Neural cell (in vitro differentiated cells): ENCODE measurements at regions not wholly inside any gene's neighbourhood (a gene's known extent, or its start where the extent isn't known, plus 50 kb on each side); places are given as distances from the start of the nearest gene placed in this dataset.

Experiments
- EZH2 ChIP-seq: fragments of 200-600, 300-800 bp; shearing (Covaris generic), sonication (generic); IDR thresholded peaks from 2 replicates; pipeline ENCODE4 v1.6.1; 2014; ENCODE audit warnings: antibody characterized with exemption, low read length, borderline replicate concordance, mild to moderate bottlenecking; ENCODE audit not compliant: insufficient read depth, poor library complexity, severe bottlenecking
- TF ChIP-seq, protein P1 (sequence below): fragments of 450-650 bp; IDR thresholded peaks from 2 replicates; pipeline ENCODE4 v1.5.1; 2014; ENCODE audit warnings: antibody characterized with exemption, mild to moderate bottlenecking, moderate library complexity; ENCODE audit not compliant: poor library complexity, severe bottlenecking
- TF ChIP-seq, protein P2 (sequence below): IDR thresholded peaks from 2 replicates; pipeline ENCODE4 v1.6.1; 2012; ENCODE audit warnings: borderline replicate concordance

DNA sequence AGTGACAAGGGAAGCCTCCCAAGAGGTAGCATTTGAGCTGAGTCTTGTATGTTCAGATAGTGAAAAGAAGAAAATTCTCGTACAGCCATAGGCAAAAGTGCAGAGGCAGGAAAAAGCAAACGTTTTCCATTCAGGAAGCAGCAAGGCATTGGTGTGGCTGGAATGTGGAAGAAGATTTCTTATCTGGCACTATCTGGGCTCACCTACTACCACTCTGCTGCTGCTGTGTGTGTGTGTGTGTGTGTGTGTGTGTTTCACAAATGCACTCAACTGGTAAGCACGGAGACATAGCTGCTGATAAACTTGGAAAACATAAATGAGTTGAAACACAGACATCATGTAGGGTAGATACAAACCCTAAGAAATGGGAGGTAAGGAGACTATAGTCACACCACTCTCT is 92.8 kb upstream of the ARHGAP42 start:
- TF ChIP-seq EZH2, result no peak
- TF ChIP-seq, protein P1, sequence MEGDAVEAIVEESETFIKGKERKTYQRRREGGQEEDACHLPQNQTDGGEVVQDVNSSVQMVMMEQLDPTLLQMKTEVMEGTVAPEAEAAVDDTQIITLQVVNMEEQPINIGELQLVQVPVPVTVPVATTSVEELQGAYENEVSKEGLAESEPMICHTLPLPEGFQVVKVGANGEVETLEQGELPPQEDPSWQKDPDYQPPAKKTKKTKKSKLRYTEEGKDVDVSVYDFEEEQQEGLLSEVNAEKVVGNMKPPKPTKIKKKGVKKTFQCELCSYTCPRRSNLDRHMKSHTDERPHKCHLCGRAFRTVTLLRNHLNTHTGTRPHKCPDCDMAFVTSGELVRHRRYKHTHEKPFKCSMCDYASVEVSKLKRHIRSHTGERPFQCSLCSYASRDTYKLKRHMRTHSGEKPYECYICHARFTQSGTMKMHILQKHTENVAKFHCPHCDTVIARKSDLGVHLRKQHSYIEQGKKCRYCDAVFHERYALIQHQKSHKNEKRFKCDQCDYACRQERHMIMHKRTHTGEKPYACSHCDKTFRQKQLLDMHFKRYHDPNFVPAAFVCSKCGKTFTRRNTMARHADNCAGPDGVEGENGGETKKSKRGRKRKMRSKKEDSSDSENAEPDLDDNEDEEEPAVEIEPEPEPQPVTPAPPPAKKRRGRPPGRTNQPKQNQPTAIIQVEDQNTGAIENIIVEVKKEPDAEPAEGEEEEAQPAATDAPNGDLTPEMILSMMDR, result no peak
- TF ChIP-seq, protein P2, sequence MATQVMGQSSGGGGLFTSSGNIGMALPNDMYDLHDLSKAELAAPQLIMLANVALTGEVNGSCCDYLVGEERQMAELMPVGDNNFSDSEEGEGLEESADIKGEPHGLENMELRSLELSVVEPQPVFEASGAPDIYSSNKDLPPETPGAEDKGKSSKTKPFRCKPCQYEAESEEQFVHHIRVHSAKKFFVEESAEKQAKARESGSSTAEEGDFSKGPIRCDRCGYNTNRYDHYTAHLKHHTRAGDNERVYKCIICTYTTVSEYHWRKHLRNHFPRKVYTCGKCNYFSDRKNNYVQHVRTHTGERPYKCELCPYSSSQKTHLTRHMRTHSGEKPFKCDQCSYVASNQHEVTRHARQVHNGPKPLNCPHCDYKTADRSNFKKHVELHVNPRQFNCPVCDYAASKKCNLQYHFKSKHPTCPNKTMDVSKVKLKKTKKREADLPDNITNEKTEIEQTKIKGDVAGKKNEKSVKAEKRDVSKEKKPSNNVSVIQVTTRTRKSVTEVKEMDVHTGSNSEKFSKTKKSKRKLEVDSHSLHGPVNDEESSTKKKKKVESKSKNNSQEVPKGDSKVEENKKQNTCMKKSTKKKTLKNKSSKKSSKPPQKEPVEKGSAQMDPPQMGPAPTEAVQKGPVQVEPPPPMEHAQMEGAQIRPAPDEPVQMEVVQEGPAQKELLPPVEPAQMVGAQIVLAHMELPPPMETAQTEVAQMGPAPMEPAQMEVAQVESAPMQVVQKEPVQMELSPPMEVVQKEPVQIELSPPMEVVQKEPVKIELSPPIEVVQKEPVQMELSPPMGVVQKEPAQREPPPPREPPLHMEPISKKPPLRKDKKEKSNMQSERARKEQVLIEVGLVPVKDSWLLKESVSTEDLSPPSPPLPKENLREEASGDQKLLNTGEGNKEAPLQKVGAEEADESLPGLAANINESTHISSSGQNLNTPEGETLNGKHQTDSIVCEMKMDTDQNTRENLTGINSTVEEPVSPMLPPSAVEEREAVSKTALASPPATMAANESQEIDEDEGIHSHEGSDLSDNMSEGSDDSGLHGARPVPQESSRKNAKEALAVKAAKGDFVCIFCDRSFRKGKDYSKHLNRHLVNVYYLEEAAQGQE, result no peak
